ENCODE measurements at regions not wholly inside any gene's neighbourhood (a gene's known extent, or its start where the extent isn't known, plus 50 kb on each side); places are given as distances from the start of the nearest gene placed in this dataset.
"Not testable (repeated sequence)": the region's sequence is repeated elsewhere in the genome, so short reads cannot be mapped to it uniquely, and the experiment has no call there.

GRCh38 chr15:70578196-70578595 is 185.2 kb downstream of the UACA start:
- no peak for DNase-seq (ENCODE audit: low read depth in 2 of 3, low spot score in 1 of 3)

GRCh38 chr15:70576696-70577095 is 186.7 kb downstream of the UACA start:
- no peak for DNase-seq (ENCODE audit: low read depth in 2 of 3, low spot score in 1 of 3)

DNA sequence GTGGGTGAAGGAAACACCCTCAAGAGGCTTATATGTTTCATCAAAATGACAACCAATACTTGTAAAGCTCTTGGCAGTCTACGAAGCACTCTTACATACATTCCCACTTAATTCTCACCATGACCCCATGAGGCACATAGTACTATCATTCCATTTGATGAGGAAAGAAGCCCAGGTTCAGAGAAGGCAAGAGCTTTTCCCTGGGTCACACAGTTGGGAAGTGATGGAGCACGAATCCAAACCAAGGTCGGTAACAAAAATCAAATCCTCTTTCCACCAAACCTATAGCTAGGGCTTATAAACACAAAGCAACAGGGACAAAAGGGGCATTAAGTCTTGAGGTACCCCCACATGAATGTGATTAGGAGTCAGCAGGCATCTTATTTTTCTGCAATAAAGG is 187.1 kb downstream of the UACA start:
- no peak for DNase-seq (ENCODE audit: low read depth in 2 of 3, low spot score in 1 of 3)

DNA sequence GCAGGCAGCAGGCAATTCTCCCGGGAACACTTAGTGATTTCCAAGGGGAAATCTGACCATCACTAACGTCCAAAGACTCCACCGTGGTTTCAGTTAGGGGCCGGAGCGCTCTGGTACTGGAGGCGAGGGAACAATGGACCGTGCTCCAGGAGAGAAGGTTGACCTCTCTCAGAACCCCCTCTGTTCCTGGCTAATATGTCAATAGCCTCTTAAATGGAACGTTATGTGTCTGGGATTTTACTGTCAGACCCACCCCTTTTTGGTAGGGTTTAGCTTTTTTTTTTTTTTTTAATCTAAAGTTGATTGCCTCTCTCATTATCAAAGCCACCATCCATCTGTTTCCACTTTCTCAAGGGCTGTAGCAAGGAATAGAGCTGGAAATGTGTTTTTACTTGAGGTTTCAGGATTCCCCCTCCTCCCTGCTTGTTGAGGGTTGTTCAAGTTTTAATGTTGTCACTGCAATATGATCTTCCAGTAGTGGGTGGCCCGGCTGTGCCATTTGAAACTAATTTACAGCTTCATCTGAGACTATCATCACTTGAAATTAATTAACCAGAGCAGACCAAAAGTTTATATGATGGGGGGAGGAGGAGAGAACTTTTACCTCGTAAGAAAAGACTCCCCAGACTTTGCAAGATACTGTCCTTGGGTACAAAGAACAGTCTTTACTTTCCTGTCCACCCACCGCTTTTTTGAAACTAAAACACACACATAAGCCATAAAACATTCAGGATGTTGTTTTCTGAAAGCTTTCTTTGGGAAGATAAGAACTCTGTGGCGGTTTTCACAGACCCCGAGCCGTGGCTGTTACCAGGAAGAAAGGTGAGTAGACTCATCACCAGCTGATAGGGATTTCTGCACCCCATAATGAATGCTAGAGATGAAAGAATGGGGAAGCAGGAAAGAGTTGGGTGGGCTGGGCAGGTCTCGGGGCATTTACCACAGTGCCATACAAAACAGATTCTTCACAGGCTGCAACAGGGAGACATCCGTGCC is 187.8 kb downstream of the UACA start:
- no peak for DNase-seq (ENCODE audit: low read depth in 2 of 3, low spot score in 1 of 3)

DNA sequence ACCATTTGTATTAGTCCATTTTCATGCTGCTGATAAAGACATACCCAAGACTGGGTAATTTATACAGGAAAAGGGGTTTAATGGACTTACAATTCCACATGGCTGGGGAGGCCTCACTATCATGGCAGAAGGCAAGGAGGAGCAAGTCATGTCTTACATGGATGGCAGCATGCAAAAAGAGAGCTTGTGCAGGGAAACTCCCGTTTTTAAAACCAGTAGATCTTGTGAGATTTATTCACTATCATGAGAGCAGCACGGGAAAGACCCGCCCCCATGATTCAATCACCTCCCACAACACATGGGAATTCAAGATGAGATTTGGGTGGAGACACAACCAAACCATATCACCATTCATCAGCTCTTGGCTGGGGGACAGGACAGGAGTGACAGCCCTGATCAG is 189.0 kb downstream of the UACA start:
- not testable (repeated sequence) for DNase-seq (ENCODE audit: low read depth in 2 of 3, low spot score in 1 of 3)

- no peak for DNase-seq (ENCODE audit: low read depth in 2 of 3, low spot score in 1 of 3)
These were observed 190.1 kb downstream of the UACA start for GRCh38 chr15:70573121-70573850.

- DNase-seq (ENCODE audit: low read depth in 2 of 3, low spot score in 1 of 3) = peak in 1 of 3 donors; percentile 28
These were observed 193.6 kb downstream of the UACA start for GRCh38 chr15:70569714-70570231.

DNA sequence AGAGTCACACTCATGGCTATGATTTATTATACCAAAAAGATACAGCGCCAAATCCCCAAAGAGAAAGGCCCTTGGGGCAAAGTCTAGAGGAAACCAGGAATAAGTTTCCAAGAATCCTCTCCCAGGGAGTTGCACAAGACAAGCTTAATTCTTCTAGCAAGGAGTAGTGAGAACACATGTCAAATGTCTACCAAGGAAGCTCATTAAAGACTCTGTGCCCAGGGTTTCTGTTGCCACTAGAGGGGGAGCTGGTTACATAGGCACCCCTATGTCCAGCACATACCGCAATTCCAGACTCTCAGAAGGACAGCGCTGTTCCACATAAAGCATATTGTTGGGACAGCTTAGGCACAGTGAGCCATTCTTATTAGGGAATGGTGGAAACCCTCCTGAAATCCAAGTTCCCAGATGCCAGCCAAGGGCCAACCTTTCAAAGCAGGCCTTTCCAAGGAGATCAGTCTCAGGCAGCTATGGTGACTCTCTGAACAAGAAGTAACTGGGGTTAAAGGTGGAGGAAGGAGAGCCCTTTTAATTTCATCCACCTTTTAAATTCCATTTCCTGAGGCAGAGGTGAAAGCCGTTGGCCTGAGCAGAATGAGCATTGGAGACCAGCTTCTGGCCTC is 194.2 kb downstream of the UACA start:
- DNase-seq (ENCODE audit: low read depth in 2 of 3, low spot score in 1 of 3) = no peak

GRCh38 chr15:70566989-70567388 is 196.4 kb downstream of the UACA start:
- DNase-seq (ENCODE audit: low read depth in 2 of 3, low spot score in 1 of 3) = no peak

DNA sequence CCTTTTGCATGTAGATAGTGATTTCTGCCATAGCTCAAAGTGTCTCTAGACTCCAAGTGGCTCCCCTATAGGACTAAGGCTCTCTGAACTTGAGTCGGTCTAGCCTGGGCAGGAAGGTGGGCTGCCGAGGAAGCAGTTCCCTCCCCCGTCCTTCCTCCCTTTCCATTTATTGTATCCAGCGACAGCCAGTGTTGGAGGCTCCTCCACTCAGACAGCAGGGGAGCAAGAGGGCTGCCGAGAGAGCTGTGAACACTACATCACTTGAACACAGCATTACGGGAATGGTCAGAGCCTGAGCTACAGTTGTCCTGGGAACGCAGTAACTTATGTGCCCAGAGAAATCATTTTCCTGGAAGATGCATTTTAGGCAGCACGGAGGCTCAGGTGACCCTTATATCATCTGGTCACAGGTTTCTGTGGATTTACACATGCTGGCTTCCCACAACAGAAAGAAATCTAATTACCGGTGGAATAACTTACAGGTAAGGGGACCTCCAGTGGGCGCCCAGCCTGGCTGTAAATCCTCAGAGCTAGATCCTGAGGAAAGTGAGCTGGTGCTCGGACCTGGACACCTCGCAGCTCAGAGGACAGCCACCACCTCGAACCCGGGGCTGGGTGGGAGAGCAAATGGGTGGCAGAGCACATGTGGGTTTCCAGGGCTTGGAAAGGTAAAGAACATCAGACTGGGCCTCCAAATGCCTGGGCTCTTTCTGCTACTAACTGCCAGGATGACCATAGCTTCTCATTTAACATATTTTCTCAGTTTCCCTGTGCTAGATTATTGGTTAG is 197.1 kb downstream of the UACA start:
- DNase-seq (ENCODE audit: low read depth in 2 of 3, low spot score in 1 of 3) = no peak

- no peak for DNase-seq (ENCODE audit: low read depth in 2 of 3, low spot score in 1 of 3)
These were observed 199.7 kb downstream of the UACA start for GRCh38 chr15:70563561-70564095.

- no peak for DNase-seq (ENCODE audit: low read depth in 2 of 3, low spot score in 1 of 3)
These were observed 200.5 kb downstream of the UACA start for GRCh38 chr15:70562906-70563305.

- DNase-seq (ENCODE audit: low read depth in 2 of 3, low spot score in 1 of 3) = no peak
These were observed 201.5 kb downstream of the UACA start for GRCh38 chr15:70561885-70562284.

DNA sequence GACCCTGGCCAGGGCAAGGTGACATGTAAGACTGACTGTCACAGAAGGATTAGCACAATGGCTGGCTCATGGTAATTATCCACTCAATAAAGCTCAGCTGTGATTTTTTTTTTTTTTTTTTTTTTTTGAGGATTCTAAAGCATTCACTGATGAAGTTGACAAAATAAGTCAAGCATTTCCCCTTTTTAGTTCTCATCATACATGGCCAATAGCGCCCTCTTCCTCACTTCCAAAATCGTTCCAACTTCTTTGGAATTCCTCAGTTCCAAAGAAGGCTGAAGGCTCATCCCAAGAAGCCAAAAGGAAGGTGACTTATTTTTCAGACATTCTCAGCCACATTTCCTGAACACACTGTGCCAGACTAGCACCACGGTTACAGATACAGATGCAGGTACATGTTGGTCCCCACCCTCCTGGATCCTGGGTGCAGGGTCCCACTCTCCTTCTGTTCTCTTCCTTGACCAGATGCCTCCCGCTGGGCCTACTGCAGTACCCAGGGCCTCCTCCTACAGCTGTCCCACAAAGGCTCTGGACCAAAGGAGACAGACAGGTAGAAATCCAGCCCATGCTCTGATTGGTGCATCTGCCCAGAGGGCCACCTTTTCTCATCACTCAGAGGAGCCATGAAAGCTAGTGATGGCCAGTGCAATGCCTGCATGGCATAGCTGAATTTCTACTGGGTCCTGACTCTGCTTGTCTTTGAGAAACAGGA is 202.6 kb downstream of the UACA start:
- DNase-seq (ENCODE audit: low read depth in 2 of 3, low spot score in 1 of 3) = no peak

DNA sequence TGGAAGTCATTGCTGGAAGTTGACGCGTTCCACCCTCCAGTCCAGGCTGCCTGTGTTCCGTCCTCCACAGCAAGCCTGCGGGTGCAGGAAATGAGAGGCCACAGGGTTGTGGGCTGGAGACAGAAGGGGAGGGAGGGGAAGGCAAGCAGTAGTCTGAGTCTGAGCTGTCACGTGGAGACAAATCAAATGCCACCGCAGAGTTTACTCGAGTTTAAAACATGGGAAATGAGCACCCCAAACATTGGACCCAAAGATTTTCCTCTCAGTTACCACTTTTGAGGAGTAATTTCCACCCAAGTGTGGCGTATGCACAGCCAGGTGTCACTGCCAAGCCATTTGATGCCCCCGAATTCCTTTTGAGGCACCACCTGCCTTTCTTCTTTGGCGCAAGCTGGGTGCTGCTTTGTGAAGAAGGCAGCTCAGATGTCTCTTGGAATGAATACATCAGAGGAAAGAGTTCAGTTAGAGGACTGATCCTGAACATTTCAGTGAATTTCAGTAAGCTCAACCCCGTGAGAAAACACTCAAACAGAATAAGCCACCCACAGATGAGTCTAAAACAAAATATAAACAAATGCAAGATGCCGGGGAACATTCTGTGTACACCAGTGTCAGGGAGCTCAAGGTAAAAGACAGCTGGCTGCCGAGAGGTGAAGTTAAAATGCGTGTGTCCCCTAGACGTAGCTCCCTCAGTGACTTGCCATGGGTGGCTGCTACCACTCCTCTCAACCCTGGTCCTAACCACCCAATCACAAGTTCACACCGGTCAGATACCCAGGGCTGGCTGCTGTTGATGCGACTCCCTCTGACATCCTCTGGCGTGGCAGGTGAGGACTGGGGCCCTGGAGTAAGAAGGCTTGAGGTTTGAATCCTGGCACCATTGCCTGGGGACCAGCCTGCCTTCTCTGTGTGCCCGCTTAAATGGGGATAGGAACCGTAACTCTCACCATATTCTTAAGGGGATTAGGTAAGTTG is 203.8 kb downstream of the UACA start:
- DNase-seq (ENCODE audit: low read depth in 2 of 3, low spot score in 1 of 3) = peak; percentile 47 to 61 (median 49)

GRCh38 chr15:70558406-70559264 is 204.7 kb downstream of the UACA start:
- no peak for DNase-seq (ENCODE audit: low read depth in 2 of 3, low spot score in 1 of 3)

DNA sequence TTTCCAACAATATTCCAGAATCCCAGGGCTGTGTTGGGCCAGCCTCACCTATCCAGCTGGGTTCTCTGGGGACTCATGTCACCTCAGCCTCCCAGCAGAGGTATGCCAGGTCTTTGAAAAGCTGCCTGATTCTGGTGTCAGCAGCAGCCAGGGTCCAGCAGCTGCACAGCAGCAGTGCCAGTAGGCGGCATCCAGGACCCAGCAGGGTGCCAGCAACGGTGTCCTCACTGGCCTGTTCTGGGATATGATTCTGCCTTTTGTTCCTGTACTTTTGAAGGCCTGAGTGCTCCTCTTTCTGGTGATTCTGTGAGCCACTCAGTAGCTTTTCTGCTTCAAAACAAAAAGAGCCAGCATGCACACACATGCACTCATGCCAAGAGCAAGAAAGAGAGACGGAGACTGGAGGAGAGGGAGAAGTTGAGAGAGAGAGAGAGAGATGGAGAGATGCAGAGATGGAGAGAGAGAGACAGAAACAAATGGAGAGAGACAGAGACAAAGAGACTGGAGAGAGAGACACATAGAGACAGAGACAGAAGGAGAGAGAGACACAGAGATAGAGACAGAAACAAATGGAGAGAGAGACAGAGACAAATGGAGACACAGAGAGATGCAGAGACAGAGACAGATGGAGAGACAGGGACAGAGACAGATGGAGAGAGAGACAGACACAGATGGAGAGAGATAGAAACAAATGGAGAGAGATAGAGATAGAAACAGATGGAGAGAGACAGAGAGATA is 205.7 kb downstream of the UACA start:
- no peak for DNase-seq (ENCODE audit: low read depth in 2 of 3, low spot score in 1 of 3)

Measured in stimulated activated CD4-positive, alpha-beta T cell treated with anti-CD3 and anti-CD28 coated beads, Interleukin-12 subunit alpha, Interleukin-12 subunit beta, amount 100 ng/mL, for 48 hours (primary cell).